ENCODE measurements at regions not wholly inside any gene's neighbourhood (a gene's known extent, or its start where the extent isn't known, plus 50 kb on each side); places are given as distances from the start of the nearest gene placed in this dataset.

DNA sequence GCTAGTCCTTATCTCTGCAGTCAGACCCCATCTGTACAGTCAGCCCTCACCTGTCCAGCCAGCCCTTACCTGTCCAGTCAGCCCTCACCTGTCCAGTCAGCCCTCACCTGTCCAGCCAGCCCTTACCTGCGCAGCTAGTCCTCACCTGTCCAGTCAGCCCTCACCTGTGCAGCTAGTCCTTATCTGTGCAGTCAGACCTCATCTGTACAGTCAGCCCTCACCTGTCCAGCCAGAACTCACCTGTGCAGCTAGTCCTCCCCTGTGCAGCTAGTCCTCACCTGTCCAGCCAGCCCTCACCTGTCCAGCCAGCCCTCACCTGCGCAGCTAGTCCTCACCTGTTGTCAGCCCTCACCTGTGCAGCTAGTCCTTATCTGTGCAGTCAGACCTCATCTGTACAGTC lies 506.8 kb downstream of the NPHP4 start:
- Histone ChIP-seq H3K4me3 (ENCODE audit: control extremely low read depth in 1 of 5, extremely low read depth in 1 of 5, insufficient read depth in 1 of 5, low read depth in 2 of 5, low read length in 4 of 5) (no peak overlapping the region), H3K36me3 (replicated peaks in 1 of 2; ENCODE audit: control extremely low read depth in 1 of 2, control insufficient read depth in 1 of 2, extremely low read depth in 1 of 2, insufficient read depth in 2 of 2, low read length in 1 of 2) (no peaks in the 10 kb centered on the region), H3K79me2 (ENCODE audit: control insufficient read depth, insufficient read depth, low read length) (no peaks in the 10 kb centered on the region), H4K20me1 (ENCODE audit: control insufficient read depth, insufficient read depth, low read length, poor library complexity, severe bottlenecking) (no peaks in the 10 kb centered on the region), H3K4me2 (replicated peaks; ENCODE audit: low read depth, low read length, poor library complexity, severe bottlenecking) (no peak overlapping the region), H3K27ac (ENCODE audit: low read length in 2 of 2) (no peak overlapping the region), H3K9ac (ENCODE audit: low read length) (no peak overlapping the region), H3K4me1 (ENCODE audit: control insufficient read depth in 2 of 2, insufficient read depth in 2 of 2, low read length in 2 of 2) (no peaks in the 10 kb centered on the region), H3K27me3 (replicated peaks in 1 of 4; ENCODE audit: control extremely low read depth in 1 of 4, control insufficient read depth in 3 of 4, insufficient read depth in 4 of 4, low read length in 3 of 4) (no peaks in the 10 kb centered on the region), H2AFZ (ENCODE audit: insufficient read depth, low read depth, low read length, poor library complexity, severe bottlenecking) (no peak overlapping the region), H3K9me3 (ENCODE audit: control extremely low read depth in 1 of 3, control insufficient read depth in 2 of 3, insufficient read depth in 1 of 3, low read length in 2 of 3) (peaks cover 0 to 7% (median 0%) of the 10 kb centered on the region in 3 donors)
- Mint-ChIP-seq H3K4me1 (no peaks in the 10 kb centered on the region), H3K9me3 (ENCODE audit: insufficient read depth) (no peaks in the 10 kb centered on the region), H3K27me3 (no peaks in the 10 kb centered on the region), H3K27ac (no peak overlapping the region), H3K4me3 (no peak overlapping the region)
- ATAC-seq (ENCODE audit: low read depth) (no peak), DNase-seq (no peak)
- POLR2A ChIA-PET, result no interaction called here
- intact Hi-C loops (cut with micrococcal nuclease), result no loop called here
- no peak for TF ChIP-seq EZH2 (IDR thresholded peaks at IDR 0.05; ENCODE audit: borderline replicate concordance, insufficient read depth, low read depth, low read length, poor library complexity, severe bottlenecking)
- TF ChIP-seq, protein P1, sequence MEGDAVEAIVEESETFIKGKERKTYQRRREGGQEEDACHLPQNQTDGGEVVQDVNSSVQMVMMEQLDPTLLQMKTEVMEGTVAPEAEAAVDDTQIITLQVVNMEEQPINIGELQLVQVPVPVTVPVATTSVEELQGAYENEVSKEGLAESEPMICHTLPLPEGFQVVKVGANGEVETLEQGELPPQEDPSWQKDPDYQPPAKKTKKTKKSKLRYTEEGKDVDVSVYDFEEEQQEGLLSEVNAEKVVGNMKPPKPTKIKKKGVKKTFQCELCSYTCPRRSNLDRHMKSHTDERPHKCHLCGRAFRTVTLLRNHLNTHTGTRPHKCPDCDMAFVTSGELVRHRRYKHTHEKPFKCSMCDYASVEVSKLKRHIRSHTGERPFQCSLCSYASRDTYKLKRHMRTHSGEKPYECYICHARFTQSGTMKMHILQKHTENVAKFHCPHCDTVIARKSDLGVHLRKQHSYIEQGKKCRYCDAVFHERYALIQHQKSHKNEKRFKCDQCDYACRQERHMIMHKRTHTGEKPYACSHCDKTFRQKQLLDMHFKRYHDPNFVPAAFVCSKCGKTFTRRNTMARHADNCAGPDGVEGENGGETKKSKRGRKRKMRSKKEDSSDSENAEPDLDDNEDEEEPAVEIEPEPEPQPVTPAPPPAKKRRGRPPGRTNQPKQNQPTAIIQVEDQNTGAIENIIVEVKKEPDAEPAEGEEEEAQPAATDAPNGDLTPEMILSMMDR (IDR thresholded peaks at IDR 0.05), result no peak
- 88% methylated on average over 2 of the region's 2 CpGs for WGBS (ENCODE audit: insufficient coverage)
- CTCF ChIA-PET, result no interaction called here

DNA sequence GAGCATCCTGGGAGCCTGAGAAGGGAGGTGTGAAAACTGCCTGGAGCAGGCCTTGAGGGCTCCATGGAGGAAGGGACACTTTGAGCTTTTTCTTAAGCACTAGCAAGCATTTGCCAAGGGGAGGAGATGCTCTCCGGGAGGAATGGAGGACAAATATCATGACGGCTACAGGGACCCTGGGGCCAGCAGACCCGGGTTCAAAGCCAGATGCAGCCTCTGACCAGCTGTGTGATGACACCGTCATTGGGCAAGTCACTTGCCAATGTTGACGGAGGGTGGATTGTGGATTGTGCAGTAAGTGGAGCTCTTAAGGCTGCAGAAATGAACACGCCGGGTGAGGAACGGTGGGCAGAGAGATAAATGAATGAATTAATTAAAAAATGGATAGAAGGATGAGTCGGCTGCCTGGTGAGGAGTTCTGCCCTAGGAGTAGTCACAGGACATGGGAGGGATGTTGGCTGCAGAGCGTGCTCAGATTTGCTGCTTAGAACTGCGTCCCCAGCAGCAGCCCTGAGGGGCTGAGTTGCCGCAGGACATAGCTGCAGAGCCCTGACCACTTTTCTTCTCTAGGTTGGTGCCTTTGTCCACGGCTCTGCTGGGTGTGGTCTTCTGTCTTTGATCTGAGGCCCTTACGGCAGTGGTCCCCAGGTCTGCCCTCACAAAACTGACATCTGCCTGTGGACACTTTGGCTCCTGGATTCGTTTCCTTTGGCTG lies 507.6 kb downstream of the NPHP4 start:
- Histone ChIP-seq H3K4me3 (ENCODE audit: control extremely low read depth in 1 of 5, extremely low read depth in 1 of 5, insufficient read depth in 1 of 5, low read depth in 2 of 5, low read length in 4 of 5) (no peak overlapping the region), H3K4me2 (replicated peaks; ENCODE audit: low read depth, low read length, poor library complexity, severe bottlenecking) (no peak overlapping the region), H3K27ac (ENCODE audit: low read length in 2 of 2) (no peak overlapping the region), H2AFZ (ENCODE audit: insufficient read depth, low read depth, low read length, poor library complexity, severe bottlenecking) (no peak overlapping the region), H3K9ac (ENCODE audit: low read length) (no peak overlapping the region), H3K27me3 (replicated peaks in 1 of 4; ENCODE audit: control extremely low read depth in 1 of 4, control insufficient read depth in 3 of 4, insufficient read depth in 4 of 4, low read length in 3 of 4) (no peaks in the 10 kb centered on the region), H3K79me2 (ENCODE audit: control insufficient read depth, insufficient read depth, low read length) (no peaks in the 10 kb centered on the region), H3K4me1 (ENCODE audit: control insufficient read depth in 2 of 2, insufficient read depth in 2 of 2, low read length in 2 of 2) (no peaks in the 10 kb centered on the region), H4K20me1 (ENCODE audit: control insufficient read depth, insufficient read depth, low read length, poor library complexity, severe bottlenecking) (no peaks in the 10 kb centered on the region), H3K36me3 (replicated peaks in 1 of 2; ENCODE audit: control extremely low read depth in 1 of 2, control insufficient read depth in 1 of 2, extremely low read depth in 1 of 2, insufficient read depth in 2 of 2, low read length in 1 of 2) (no peaks in the 10 kb centered on the region), H3K9me3 (ENCODE audit: control extremely low read depth in 1 of 3, control insufficient read depth in 2 of 3, insufficient read depth in 1 of 3, low read length in 2 of 3) (peaks cover 0 to 7% (median 0%) of the 10 kb centered on the region in 3 donors)
- TF ChIP-seq, protein P1 (IDR thresholded peaks at IDR 0.05), result no peak
- no peaks in the 10 kb centered on the region for H3K4me1 Mint-ChIP-seq
- WGBS (ENCODE audit: insufficient coverage), result 80% methylated on average over 15 of the region's 15 CpGs
- intact Hi-C loops (cut with micrococcal nuclease), result no loop called here
- no peaks in the 10 kb centered on the region for H3K9me3 Mint-ChIP-seq (ENCODE audit: insufficient read depth)
- POLR2A ChIA-PET, result no interaction called here
- ATAC-seq (ENCODE audit: low read depth) (no peak), DNase-seq (no peak)
- H3K27me3 Mint-ChIP-seq, result no peaks in the 10 kb centered on the region
- no peak overlapping the region for H3K27ac Mint-ChIP-seq
- CTCF ChIA-PET, result interaction anchor here (1.3 kb wide), 1 partner anchor 30 kb away, joined by 3 read pairs; no protein-coding TSS in a partner anchor
- no peak overlapping the region for H3K4me3 Mint-ChIP-seq
